Liver (tissue), 3 donors: ENCODE measurements at regions not wholly inside any gene's neighbourhood (a gene's known extent, or its start where the extent isn't known, plus 50 kb on each side); places are given as distances from the start of the nearest gene placed in this dataset.

Experiments used
- EGR1 ChIP-seq, 2 donors: IDR thresholded peaks; 2 replicates each; pipeline ENCODE4 v1.6.1; 2016 to 2018; ENCODE audit warnings: antibody characterized with exemption in 2 of 2, low read depth in 2 of 2
- FOXA1 ChIP-seq: IDR thresholded peaks from 2 replicates; pipeline ENCODE4 v1.6.1; 2016; ENCODE audit warnings: antibody characterized with exemption
- GABPA ChIP-seq, 2 donors: IDR thresholded peaks in 1 of 2; conservative IDR thresholded peaks in 1 of 2; 2 replicates each; pipeline ENCODE4 v1.6.1; 2016; ENCODE audit warnings: antibody characterized with exemption in 2 of 2, mild to moderate bottlenecking in 1 of 2, moderate library complexity in 1 of 2
- JUND ChIP-seq, 2 donors: IDR thresholded peaks; 2 replicates each; pipeline ENCODE4 v1.6.1; 2016; ENCODE audit warnings: antibody characterized with exemption in 2 of 2
- RAD21 ChIP-seq, 2 donors: IDR thresholded peaks; 2 replicates each; pipeline ENCODE4 v1.6.1; 2016; ENCODE audit warnings: antibody characterized with exemption in 2 of 2, mild to moderate bottlenecking in 2 of 2
- RXRA ChIP-seq, 2 donors: IDR thresholded peaks; 2 replicates each; pipeline ENCODE4 v1.6.1; 2017 to 2018; ENCODE audit warnings: antibody characterized with exemption in 2 of 2, mild to moderate bottlenecking in 1 of 2
- SP1 ChIP-seq: IDR thresholded peaks from 2 replicates; pipeline ENCODE4 v1.6.1; 2018; ENCODE audit warnings: antibody characterized with exemption, mild to moderate bottlenecking
- TAF1 ChIP-seq: conservative IDR thresholded peaks from 2 replicates; pipeline ENCODE4 v1.6.1; 2016; ENCODE audit warnings: antibody characterized with exemption, mild to moderate bottlenecking
- YY1 ChIP-seq: IDR thresholded peaks from 2 replicates; pipeline ENCODE4 v1.6.1; 2016; ENCODE audit warnings: antibody characterized with exemption, mild to moderate bottlenecking
- TF ChIP-seq, protein P1 (sequence below): fragments of 150-350 bp; IDR thresholded peaks from 2 replicates; pipeline ENCODE4 v1.5.1; 2017; ENCODE audit warnings: improper control_type of control experiment, low read depth, low read length; ENCODE audit not compliant: missing input control
- TF ChIP-seq, protein P2 (sequence below): IDR thresholded peaks from 2 replicates; pipeline ENCODE4 v1.6.1; 2016; ENCODE audit warnings: antibody characterized with exemption
- TF ChIP-seq, protein P3 (sequence below): IDR thresholded peaks from 2 replicates; pipeline ENCODE4 v1.6.1; 2016; ENCODE audit warnings: antibody characterized with exemption
- donor health status: healthy.
- donor health status: healthy.

DNA sequence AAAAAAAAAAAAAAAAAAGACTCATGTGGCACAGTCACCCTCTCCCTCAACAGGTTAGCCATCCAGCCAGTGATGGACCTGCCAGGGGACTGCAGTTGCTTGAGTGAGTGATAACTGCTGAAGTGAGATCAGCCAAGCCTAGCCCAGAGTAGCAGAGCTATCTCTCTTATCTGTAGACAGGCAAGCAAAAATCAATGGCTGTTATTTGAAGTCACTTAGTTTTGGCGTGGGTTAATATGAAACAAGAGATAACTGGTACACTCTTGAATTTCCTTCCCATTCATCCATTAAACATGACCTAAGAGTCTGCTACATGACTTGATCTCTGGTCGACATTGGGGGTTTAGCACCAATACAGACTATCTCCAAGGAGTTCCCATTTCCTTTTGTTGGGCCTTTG is 51.2 kb upstream of the TNIK start:
- TF ChIP-seq, protein P1, sequence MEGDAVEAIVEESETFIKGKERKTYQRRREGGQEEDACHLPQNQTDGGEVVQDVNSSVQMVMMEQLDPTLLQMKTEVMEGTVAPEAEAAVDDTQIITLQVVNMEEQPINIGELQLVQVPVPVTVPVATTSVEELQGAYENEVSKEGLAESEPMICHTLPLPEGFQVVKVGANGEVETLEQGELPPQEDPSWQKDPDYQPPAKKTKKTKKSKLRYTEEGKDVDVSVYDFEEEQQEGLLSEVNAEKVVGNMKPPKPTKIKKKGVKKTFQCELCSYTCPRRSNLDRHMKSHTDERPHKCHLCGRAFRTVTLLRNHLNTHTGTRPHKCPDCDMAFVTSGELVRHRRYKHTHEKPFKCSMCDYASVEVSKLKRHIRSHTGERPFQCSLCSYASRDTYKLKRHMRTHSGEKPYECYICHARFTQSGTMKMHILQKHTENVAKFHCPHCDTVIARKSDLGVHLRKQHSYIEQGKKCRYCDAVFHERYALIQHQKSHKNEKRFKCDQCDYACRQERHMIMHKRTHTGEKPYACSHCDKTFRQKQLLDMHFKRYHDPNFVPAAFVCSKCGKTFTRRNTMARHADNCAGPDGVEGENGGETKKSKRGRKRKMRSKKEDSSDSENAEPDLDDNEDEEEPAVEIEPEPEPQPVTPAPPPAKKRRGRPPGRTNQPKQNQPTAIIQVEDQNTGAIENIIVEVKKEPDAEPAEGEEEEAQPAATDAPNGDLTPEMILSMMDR = no peak
- TF ChIP-seq, protein P2, sequence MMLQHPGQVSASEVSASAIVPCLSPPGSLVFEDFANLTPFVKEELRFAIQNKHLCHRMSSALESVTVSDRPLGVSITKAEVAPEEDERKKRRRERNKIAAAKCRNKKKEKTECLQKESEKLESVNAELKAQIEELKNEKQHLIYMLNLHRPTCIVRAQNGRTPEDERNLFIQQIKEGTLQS = no peak
- TF ChIP-seq RXRA (IDR thresholded peaks at IDR 0.05) = no peak
- TF ChIP-seq YY1 = no peak
- TF ChIP-seq, protein P3, sequence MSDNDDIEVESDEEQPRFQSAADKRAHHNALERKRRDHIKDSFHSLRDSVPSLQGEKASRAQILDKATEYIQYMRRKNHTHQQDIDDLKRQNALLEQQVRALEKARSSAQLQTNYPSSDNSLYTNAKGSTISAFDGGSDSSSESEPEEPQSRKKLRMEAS = no peak
- TF ChIP-seq RAD21 (IDR thresholded peaks at IDR 0.05) = no peak
- TF ChIP-seq TAF1 = no peak
- TF ChIP-seq SP1 = no peak
- TF ChIP-seq JUND (IDR thresholded peaks at IDR 0.05) = no peak
- TF ChIP-seq GABPA (IDR thresholded peaks at IDR 0.05 in 1 of 2, conservative IDR thresholded peaks at IDR 0.05 in 1 of 2) = no peak
- TF ChIP-seq FOXA1 = no peak
- no peak for TF ChIP-seq EGR1 (IDR thresholded peaks at IDR 0.05; ENCODE audit: low read depth in 2 of 2)
